ENCODE measurements at regions not wholly inside any gene's neighbourhood (a gene's known extent, or its start where the extent isn't known, plus 50 kb on each side); places are given as distances from the start of the nearest gene placed in this dataset.
"Not testable (repeated sequence)": the region's sequence is repeated elsewhere in the genome, so short reads cannot be mapped to it uniquely, and the experiment has no call there.

DNA sequence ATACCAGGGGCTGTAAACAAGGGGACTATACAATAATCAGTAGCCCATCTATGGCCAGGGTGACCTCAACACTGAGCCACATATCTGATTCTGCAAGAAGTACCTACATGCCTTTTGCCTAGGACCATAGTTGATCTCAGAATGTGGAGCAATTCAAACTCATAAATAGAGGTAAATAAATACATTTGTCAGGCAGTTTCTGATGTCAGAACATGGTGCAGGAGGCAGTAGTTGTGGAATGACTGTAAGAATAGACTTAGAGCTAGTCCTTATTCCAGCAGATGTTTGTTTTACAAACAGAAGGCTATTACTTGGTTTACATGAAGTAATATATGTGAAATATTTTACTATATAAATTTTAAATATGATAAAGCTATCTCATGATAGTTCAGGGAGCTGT lies 330.7 kb upstream of the DAB2 start:
- Histone ChIP-seq H3K27ac (no peak overlapping the region), H3K9me3 (no peaks in the 10 kb centered on the region), H3K27me3 (no peaks in the 10 kb centered on the region), H3K4me3 (no peak overlapping the region), H3K4me1 (no peaks in the 10 kb centered on the region), H3K36me3 (no peaks in the 10 kb centered on the region)
- TF ChIP-seq EP300 (IDR thresholded peaks at IDR 0.05; ENCODE audit: low read depth) (no peak), POLR2AphosphoS5 (IDR thresholded peaks at IDR 0.05) (no peak), CTCF (IDR thresholded peaks at IDR 0.05) (no peak), POLR2A (IDR thresholded peaks at IDR 0.05) (no peak)
- in situ Hi-C loops (cut with MboI; ENCODE audit: low pct_ligation_motif_present in 1 of 4, low pct_unique_long_range_greater_than_20kb in 1 of 4, low sequenced_read_pairs in 3 of 4), result no loop called here
- no peak for DNase-seq
- intact Hi-C loops (cut with DNase I; ENCODE audit: low total_unique reads), result no loop called here

GRCh38 chr5:39753747-39754146 lies 329.0 kb upstream of the DAB2 start:
- H3K4me1 ChIP-seq; H3K27ac ChIP-seq; in situ Hi-C loops (cut with MboI; ENCODE audit: low pct_ligation_motif_present in 1 of 4, low pct_unique_long_range_greater_than_20kb in 1 of 4, low sequenced_read_pairs in 3 of 4); H3K9me3 ChIP-seq; H3K27me3 ChIP-seq; intact Hi-C loops (cut with DNase I; ENCODE audit: low total_unique reads); H3K4me3 ChIP-seq; H3K36me3 ChIP-seq; DNase-seq: not testable (repeated sequence)
- 76 to 100% methylated on average over 1 of the region's 1 CpG for WGBS, 2 donors (ENCODE audit: low coverage in 1 of 2)

GRCh38 chr5:39750661-39751060 lies 325.9 kb upstream of the DAB2 start:
- Histone ChIP-seq H3K27ac (no peak overlapping the region), H3K4me1 (no peaks in the 10 kb centered on the region), H3K9me3 (no peaks in the 10 kb centered on the region), H3K36me3 (no peaks in the 10 kb centered on the region), H3K4me3 (no peak overlapping the region), H3K27me3 (no peaks in the 10 kb centered on the region)
- no peak for TF ChIP-seq EP300 (IDR thresholded peaks at IDR 0.05; ENCODE audit: low read depth)
- TF ChIP-seq POLR2A (IDR thresholded peaks at IDR 0.05), result no peak
- no peak for TF ChIP-seq CTCF (IDR thresholded peaks at IDR 0.05)
- TF ChIP-seq POLR2AphosphoS5 (IDR thresholded peaks at IDR 0.05), result no peak
- in situ Hi-C loops (cut with MboI; ENCODE audit: low pct_ligation_motif_present in 1 of 4, low pct_unique_long_range_greater_than_20kb in 1 of 4, low sequenced_read_pairs in 3 of 4), result no loop called here
- DNase-seq, result no peak
- intact Hi-C loops (cut with DNase I; ENCODE audit: low total_unique reads), result no loop called here
- 86% methylated on average over 2 to 4 of the region's 4 CpGs for WGBS, 2 donors (ENCODE audit: low coverage in 1 of 2)

DNA sequence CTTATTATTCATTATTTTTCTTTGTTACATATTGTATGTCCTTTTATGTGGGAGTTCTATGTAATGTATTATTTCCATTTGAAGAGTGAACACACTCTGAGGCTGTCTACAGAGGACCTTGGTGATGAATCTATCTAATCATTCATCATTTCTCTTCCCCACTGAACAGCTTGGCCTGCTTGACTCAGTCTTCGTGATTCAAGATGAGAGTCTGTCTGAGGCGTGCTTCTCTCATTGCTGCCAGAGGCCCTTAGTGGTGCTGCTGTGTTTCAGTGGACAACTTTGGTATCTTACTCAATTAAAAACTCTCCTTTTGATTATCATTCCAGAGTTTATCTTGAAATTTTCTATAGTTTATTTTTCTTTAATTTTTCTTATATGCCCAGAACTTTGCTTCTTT lies 318.1 kb upstream of the DAB2 start:
- TF ChIP-seq CTCF (IDR thresholded peaks at IDR 0.05) (no peak), POLR2AphosphoS5 (IDR thresholded peaks at IDR 0.05) (no peak), POLR2A (IDR thresholded peaks at IDR 0.05) (no peak)
- Histone ChIP-seq H3K4me1 (no peaks in the 10 kb centered on the region), H3K27me3 (no peaks in the 10 kb centered on the region), H3K27ac (no peak overlapping the region), H3K36me3 (no peaks in the 10 kb centered on the region), H3K4me3 (no peak overlapping the region), H3K9me3 (no peaks in the 10 kb centered on the region)
- 79 to 86% methylated on average over 2 of the region's 2 CpGs for WGBS, 2 donors (ENCODE audit: low coverage in 1 of 2)
- DNase-seq, result no peak
- in situ Hi-C loops (cut with MboI; ENCODE audit: low pct_ligation_motif_present in 1 of 4, low pct_unique_long_range_greater_than_20kb in 1 of 4, low sequenced_read_pairs in 3 of 4) (no loop called here), intact Hi-C loops (cut with DNase I; ENCODE audit: low total_unique reads) (no loop called here)

- in situ Hi-C loops (cut with MboI; ENCODE audit: low pct_ligation_motif_present in 1 of 4, low pct_unique_long_range_greater_than_20kb in 1 of 4, low sequenced_read_pairs in 3 of 4), result no loop called here
- 93 to 95% methylated on average over 13 to 15 of the region's 15 CpGs for WGBS, 2 donors (ENCODE audit: low coverage in 1 of 2)
Observed at GRCh38 chr5:39740404-39740803, 315.6 kb upstream of the DAB2 start.

More at GRCh38 chr5:39740404-39740803, 315.6 kb upstream of the DAB2 start:
- Histone ChIP-seq H3K36me3 (no peaks in the 10 kb centered on the region), H3K27me3 (no peaks in the 10 kb centered on the region), H3K4me1 (no peaks in the 10 kb centered on the region), H3K27ac (no peak overlapping the region), H3K9me3 (no peaks in the 10 kb centered on the region), H3K4me3 (no peak overlapping the region)
- no peak for DNase-seq
- intact Hi-C loops (cut with DNase I; ENCODE audit: low total_unique reads), result no loop called here
- no peak for TF ChIP-seq EP300 (IDR thresholded peaks at IDR 0.05; ENCODE audit: low read depth)
- TF ChIP-seq POLR2AphosphoS5 (IDR thresholded peaks at IDR 0.05), result no peak
- no peak for TF ChIP-seq CTCF (IDR thresholded peaks at IDR 0.05)
- no peak for TF ChIP-seq POLR2A (IDR thresholded peaks at IDR 0.05)

Data from transverse colon (tissue), 4 donors.